Neuronal stem cell (in vitro differentiated cells): ENCODE measurements at regions not wholly inside any gene's neighbourhood (a gene's known extent, or its start where the extent isn't known, plus 50 kb on each side); places are given as distances from the start of the nearest gene placed in this dataset.

Experiments used
- DNase-seq: peaks from one replicate; pipeline ENCODE4 v3.0.0-alpha.2; 2013; ENCODE audit warnings: low spot score
- H2AFZ ChIP-seq: one replicate; pipeline ENCODE4 v1.6.1; 2013; ENCODE audit warnings: mild to moderate bottlenecking, low read length, inconsistent platforms
- H2AK5ac ChIP-seq: 2 replicates; pipeline ENCODE4 v1.6.1; 2013; ENCODE audit warnings: low read depth, mild to moderate bottlenecking, inconsistent platforms, low read length, moderate library complexity, mixed read lengths
- H2BK120ac ChIP-seq: 2 replicates; pipeline ENCODE4 v1.6.1; 2013; ENCODE audit warnings: low read depth, mild to moderate bottlenecking, inconsistent platforms, low read length, moderate library complexity, mixed read lengths
- H2BK12ac ChIP-seq: one replicate; pipeline ENCODE4 v1.6.1; 2013; ENCODE audit warnings: low read length, inconsistent platforms
- H2BK15ac ChIP-seq: 2 replicates; pipeline ENCODE4 v1.6.1; 2013; ENCODE audit warnings: mild to moderate bottlenecking, low read length, inconsistent platforms, mixed read lengths
- H2BK5ac ChIP-seq: one replicate; pipeline ENCODE4 v1.6.1; 2013; ENCODE audit warnings: inconsistent platforms, mild to moderate bottlenecking, low read length, moderate library complexity
- H3K14ac ChIP-seq: one replicate; pipeline ENCODE4 v1.6.1; 2013; ENCODE audit warnings: low read length, inconsistent platforms
- H3K18ac ChIP-seq: 2 replicates; pipeline ENCODE4 v1.6.1; 2013; ENCODE audit warnings: low read length, inconsistent platforms
- H3K23ac ChIP-seq: 2 replicates; pipeline ENCODE4 v1.6.1; 2013; ENCODE audit warnings: low read depth, mild to moderate bottlenecking, mixed read lengths, low read length, inconsistent platforms; ENCODE audit not compliant: poor library complexity
- H3K27ac ChIP-seq: replicated peaks from 3 replicates; pipeline ENCODE4 v1.5.1; 2013; ENCODE audit warnings: low read length, inconsistent platforms
- H3K27me3 ChIP-seq, 3 experiments: 2 replicates each; pipeline ENCODE4 v1.6.1; 2013; ENCODE audit warnings: low read length in 3 of 3, mild to moderate bottlenecking in 2 of 3, inconsistent platforms in 1 of 3, low read depth in 1 of 3, mixed read lengths in 1 of 3, moderate library complexity in 1 of 3; ENCODE audit not compliant: control insufficient read depth in 3 of 3, insufficient read depth in 3 of 3
- H3K36me3 ChIP-seq, 2 donors: replicated peaks in 1 of 2; 2 replicates each; pipeline ENCODE4 v1.6.1; 2013; ENCODE audit warnings: low read length in 2 of 2; ENCODE audit not compliant: control insufficient read depth in 2 of 2, insufficient read depth in 2 of 2
- H3K4ac ChIP-seq: 2 replicates; pipeline ENCODE4 v1.6.1; 2013; ENCODE audit warnings: inconsistent platforms, mild to moderate bottlenecking, low read length, moderate library complexity
- H3K4me1 ChIP-seq, 2 donors: 1 replicate in 1 of 2; 2 replicates in 1 of 2; pipeline ENCODE4 v1.6.1; 2013; ENCODE audit warnings: low read length in 2 of 2, low read depth in 1 of 2; ENCODE audit not compliant: control insufficient read depth in 2 of 2, insufficient read depth in 1 of 2
- H3K4me2 ChIP-seq: one replicate; pipeline ENCODE4 v1.6.1; 2013; ENCODE audit warnings: mild to moderate bottlenecking, low read length, inconsistent platforms; ENCODE audit not compliant: insufficient read depth, poor library complexity, severe bottlenecking
- H3K4me3 ChIP-seq, 2 donors: 2 replicates each; pipeline ENCODE4 v1.5.1; 2013; ENCODE audit warnings: low read length in 2 of 2, mild to moderate bottlenecking in 2 of 2, inconsistent platforms in 1 of 2, moderate library complexity in 1 of 2
- H3K79me1 ChIP-seq: one replicate; pipeline ENCODE4 v1.6.1; 2013; ENCODE audit warnings: low read depth, mild to moderate bottlenecking, inconsistent platforms, low read length, moderate library complexity
- H3K9ac ChIP-seq: one replicate; pipeline ENCODE4 v1.6.1; 2013; ENCODE audit warnings: mild to moderate bottlenecking, low read depth, low read length, inconsistent platforms; ENCODE audit not compliant: poor library complexity
- H3K9me3 ChIP-seq, 2 donors: replicated peaks in 1 of 2; 2 replicates each; pipeline versions ENCODE3 to v1.6.1; 2013; ENCODE audit warnings: low read length in 2 of 2, mild to moderate bottlenecking in 2 of 2, inconsistent platforms in 1 of 2, low read depth in 1 of 2, mixed read lengths in 1 of 2, moderate library complexity in 1 of 2; ENCODE audit not compliant: control insufficient read depth in 2 of 2, insufficient read depth in 1 of 2
- H4K8ac ChIP-seq: one replicate; pipeline ENCODE4 v1.6.1; 2013; ENCODE audit warnings: low read depth, mild to moderate bottlenecking, inconsistent platforms, low read length, moderate library complexity
- H4K91ac ChIP-seq: one replicate; pipeline ENCODE4 v1.6.1; 2013; ENCODE audit warnings: low read length, low read depth, mild to moderate bottlenecking, inconsistent platforms; ENCODE audit not compliant: poor library complexity
- WGBS, 2 donors: extraction: QIAGEN DNeasy Blood & Tissue Kit; methylation state at CpG; one replicate each; pipeline ENCODE4 v1.1.7; 2013; ENCODE audit warnings: missing lambda C conversion rate in 2 of 2, mixed read lengths in 1 of 2; ENCODE audit not compliant: insufficient read length in 2 of 2, insufficient replicate concordance in 1 of 2; ENCODE audit errors: extremely low coverage in 2 of 2; 5-methylcytosine and 5-hydroxymethylcytosine counted together

GRCh38 chr2:120898496-120898895, 162.8 kb downstream of the GLI2 start:
- Histone ChIP-seq H3K79me1 (peaks cover 4% of the 10 kb centered on the region), H2BK120ac (no peak overlapping the region), H3K4me3 (no peak overlapping the region), H3K23ac (no peak overlapping the region), H2BK5ac (no peak overlapping the region), H2AFZ (no peak overlapping the region), H4K8ac (no peak overlapping the region), H2BK12ac (no peak overlapping the region), H3K4me2 (no peak overlapping the region), H4K91ac (no peak overlapping the region), H3K36me3 (peaks cover 0 to 25% of the 10 kb centered on the region in 2 donors), H2AK5ac (no peak overlapping the region), H3K18ac (no peak overlapping the region), H3K4ac (no peak overlapping the region), H3K27ac (peak overlapping the region; percentile 75), H3K4me1 (peaks cover 48 to 66% of the 10 kb centered on the region in 2 donors), H2BK15ac (no peak overlapping the region), H3K14ac (no peak overlapping the region), H3K27me3 (no peaks in the 10 kb centered on the region), H3K9ac (no peak overlapping the region), H3K9me3 (no peaks in the 10 kb centered on the region)
- WGBS, 2 donors = no CpG with 5 or more reads among the region's 5 CpGs
- no peak for DNase-seq

GRCh38 chr2:120898961-120899750, 163.5 kb downstream of the GLI2 start:
- H3K4me2 ChIP-seq = peak overlapping the region; percentile 2
- H3K4me3 ChIP-seq = no peak overlapping the region
- H3K14ac ChIP-seq = no peak overlapping the region
- H3K9me3 ChIP-seq = no peaks in the 10 kb centered on the region
- H3K9ac ChIP-seq = no peak overlapping the region
- no peak overlapping the region for H2BK5ac ChIP-seq
- H3K18ac ChIP-seq = peak overlapping the region; percentile 86
- H3K79me1 ChIP-seq = peaks cover 4% of the 10 kb centered on the region
- no peak overlapping the region for H2AFZ ChIP-seq
- H3K4ac ChIP-seq = no peak overlapping the region
- DNase-seq = peak; percentile 30
- no peak overlapping the region for H2BK120ac ChIP-seq
- H3K23ac ChIP-seq = no peak overlapping the region
- no CpG with 5 or more reads among the region's 18 CpGs for WGBS, 2 donors
- no peaks in the 10 kb centered on the region for H3K27me3 ChIP-seq
- H4K91ac ChIP-seq = no peak overlapping the region
- peak overlapping the region; percentile 38 for H2AK5ac ChIP-seq
- H3K36me3 ChIP-seq = peaks cover 0 to 30% of the 10 kb centered on the region in 2 donors
- H3K27ac ChIP-seq = peak overlapping the region; percentile 75
- peaks cover 49 to 64% of the 10 kb centered on the region in 2 donors for H3K4me1 ChIP-seq
- no peak overlapping the region for H4K8ac ChIP-seq
- H2BK15ac ChIP-seq = no peak overlapping the region
- no peak overlapping the region for H2BK12ac ChIP-seq

DNA sequence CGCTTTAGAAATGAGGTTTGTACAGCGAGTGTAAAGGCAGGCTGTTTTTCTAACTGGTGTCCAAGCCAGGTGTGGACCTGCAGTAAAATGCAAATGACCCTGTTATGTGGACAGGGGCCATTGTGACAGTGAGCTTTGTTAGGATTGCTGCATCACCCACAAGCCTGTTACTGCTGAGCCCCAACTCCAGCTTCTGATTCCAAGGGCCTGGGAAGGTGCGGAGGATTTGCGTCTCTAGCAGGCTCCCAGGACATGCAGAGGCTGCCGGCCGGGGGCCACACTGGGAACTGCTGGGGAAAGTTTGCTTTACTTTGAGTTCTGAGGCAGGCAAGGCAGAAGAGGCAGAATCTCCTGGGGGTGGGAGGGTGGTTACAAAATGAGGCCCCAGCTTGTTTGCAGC, 164.1 kb downstream of the GLI2 start:
- Histone ChIP-seq H2AFZ (no peak overlapping the region), H3K27ac (peak overlapping the region; percentile 75), H3K4me3 (no peak overlapping the region), H3K23ac (no peak overlapping the region), H4K91ac (no peak overlapping the region), H3K18ac (peak overlapping the region; percentile 31), H2AK5ac (peak overlapping the region; percentile 38), H3K4me1 (peaks cover 52 to 68% of the 10 kb centered on the region in 2 donors), H2BK120ac (no peak overlapping the region), H3K27me3 (no peaks in the 10 kb centered on the region), H3K4ac (no peak overlapping the region), H3K9ac (no peak overlapping the region), H3K79me1 (peaks cover 4% of the 10 kb centered on the region), H3K4me2 (no peak overlapping the region), H4K8ac (no peak overlapping the region), H3K14ac (no peak overlapping the region), H3K36me3 (peaks cover 0 to 35% of the 10 kb centered on the region in 2 donors), H2BK12ac (no peak overlapping the region), H2BK5ac (no peak overlapping the region), H2BK15ac (no peak overlapping the region), H3K9me3 (no peaks in the 10 kb centered on the region)
- no peak for DNase-seq
- no CpG with 5 or more reads among the region's 6 CpGs for WGBS, 2 donors

GRCh38 chr2:120901201-120901600, 165.5 kb downstream of the GLI2 start:
- DNase-seq = no peak
- WGBS, 2 donors = no CpG with 5 or more reads among the region's 7 CpGs

More at GRCh38 chr2:120901201-120901600, 165.5 kb downstream of the GLI2 start:
- Histone ChIP-seq H3K79me1 (peaks cover 6% of the 10 kb centered on the region), H3K18ac (no peak overlapping the region), H2BK120ac (no peak overlapping the region), H3K4me3 (no peak overlapping the region), H3K9ac (no peak overlapping the region), H2AFZ (no peak overlapping the region), H3K27ac (no peak overlapping the region), H2BK5ac (no peak overlapping the region), H3K23ac (no peak overlapping the region), H3K14ac (no peak overlapping the region), H3K9me3 (no peaks in the 10 kb centered on the region), H2BK12ac (no peak overlapping the region), H3K36me3 (peaks cover 0 to 37% of the 10 kb centered on the region in 2 donors), H4K91ac (no peak overlapping the region), H3K4me1 (peaks cover 46 to 58% of the 10 kb centered on the region in 2 donors), H2BK15ac (no peak overlapping the region), H3K4me2 (no peak overlapping the region), H2AK5ac (no peak overlapping the region), H4K8ac (no peak overlapping the region), H3K27me3 (no peaks in the 10 kb centered on the region), H3K4ac (no peak overlapping the region)
